Transverse colon (tissue), 4 donors: ENCODE measurements at regions not wholly inside any gene's neighbourhood (a gene's known extent, or its start where the extent isn't known, plus 50 kb on each side); places are given as distances from the start of the nearest gene placed in this dataset.

Experiments used
- DNase-seq: peaks from one replicate; pipeline ENCODE4 v3.0.0-alpha.2; 2019
- H3K27ac ChIP-seq, 4 donors: fragments of 200-600 bp; sonication (generic); 2 replicates each; pipeline ENCODE4 v1.5.1; 2016 to 2018; ENCODE audit warnings: inconsistent platforms in 4 of 4
- H3K27me3 ChIP-seq: fragments of 200-600 bp; sonication (generic); 2 replicates; pipeline ENCODE4 v1.5.1; 2017; ENCODE audit warnings: inconsistent platforms
- H3K36me3 ChIP-seq, 4 donors: fragments of 200-600 bp; sonication (generic); 2 replicates each; pipeline ENCODE4 v1.5.1; 2017 to 2019; ENCODE audit warnings: inconsistent platforms in 4 of 4
- H3K4me1 ChIP-seq, 4 donors: fragments of 200-600 bp; sonication (generic); 2 replicates each; pipeline ENCODE4 v1.5.1; 2017 to 2020; ENCODE audit warnings: inconsistent platforms in 4 of 4
- H3K4me3 ChIP-seq, 4 donors: fragments of 200-600 bp; sonication (generic); 1 replicate in 1 of 4; 2 replicates in 3 of 4; pipeline versions ENCODE4 v1.5.1 to v1.6.1; 2017 to 2019; ENCODE audit warnings: inconsistent platforms in 4 of 4
- H3K9me3 ChIP-seq, 2 donors: fragments of 200-600 bp; sonication (generic); 2 replicates each; pipeline ENCODE4 v1.5.1; 2017 to 2019; ENCODE audit warnings: inconsistent platforms in 2 of 2
- EP300 ChIP-seq: sonication (generic); formaldehyde crosslinking; IDR thresholded peaks from one replicate; pipeline ENCODE4 v1.6.1; 2017; ENCODE audit warnings: antibody characterized with exemption, low read depth
- POLR2A ChIP-seq: fragments of 450-650 bp; IDR thresholded peaks from one replicate; pipeline ENCODE4 v1.6.1; 2016; ENCODE audit warnings: antibody characterized with exemption, mild to moderate bottlenecking, moderate library complexity
- POLR2AphosphoS5 ChIP-seq, 3 donors: sonication (generic); formaldehyde crosslinking; IDR thresholded peaks; one replicate each; pipeline ENCODE4 v1.6.1; 2016; ENCODE audit warnings: antibody characterized with exemption in 3 of 3
- WGBS, 2 donors: methylation state at CpG; one replicate each; pipeline ENCODE4 v1.1.5; 2018; ENCODE audit warnings: low coverage in 1 of 2; 5-methylcytosine and 5-hydroxymethylcytosine counted together
- in situ Hi-C, 4 donors: fragments of 200-750 bp; cut with MboI; loops; one replicate each; pipeline versions ENCODE4 v1.15.0 to v1.15.1; 2017; ENCODE audit warnings: low sequenced_read_pairs in 3 of 4, low pct_ligation_motif_present in 1 of 4, low pct_unique_long_range_greater_than_20kb in 1 of 4
- intact Hi-C: fragments of 100-400 bp; cut with DNase I; formaldehyde crosslinking; loops from one replicate; pipeline ENCODE4 v1.15.1; 2023; ENCODE audit warnings: low total_unique reads
- TF ChIP-seq, protein P1 (sequence below), 5 experiments: fragments of 200-600 bp in 3 of 5; fragments of 450-650 bp in 2 of 5; sonication (generic) in 3 of 5; IDR thresholded peaks; 1 replicate in 2 of 5; 2 replicates in 3 of 5; pipeline ENCODE4 v1.5.1; 2016 to 2017; ENCODE audit warnings: antibody characterized with exemption in 5 of 5, inconsistent platforms in 3 of 5, mild to moderate bottlenecking in 2 of 5, moderate library complexity in 1 of 5

GRCh38 chrY:7518387-7518786, 606.8 kb upstream of the AMELY start:
- Histone ChIP-seq H3K4me3 (no peak overlapping the region), H3K27ac (no peak overlapping the region), H3K4me1 (no peaks in the 10 kb centered on the region), H3K9me3 (no peaks in the 10 kb centered on the region), H3K36me3 (no peaks in the 10 kb centered on the region), H3K27me3 (no peaks in the 10 kb centered on the region)
- WGBS, 2 donors = no CpG with 5 or more reads among the region's 1 CpG
- no peak for DNase-seq
- in situ Hi-C loops (no loop called here), intact Hi-C loops (no loop called here)
- TF ChIP-seq EP300 (no peak), POLR2AphosphoS5 (IDR thresholded peaks at IDR 0.05) (no peak), POLR2A (no peak)
- TF ChIP-seq, protein P1, sequence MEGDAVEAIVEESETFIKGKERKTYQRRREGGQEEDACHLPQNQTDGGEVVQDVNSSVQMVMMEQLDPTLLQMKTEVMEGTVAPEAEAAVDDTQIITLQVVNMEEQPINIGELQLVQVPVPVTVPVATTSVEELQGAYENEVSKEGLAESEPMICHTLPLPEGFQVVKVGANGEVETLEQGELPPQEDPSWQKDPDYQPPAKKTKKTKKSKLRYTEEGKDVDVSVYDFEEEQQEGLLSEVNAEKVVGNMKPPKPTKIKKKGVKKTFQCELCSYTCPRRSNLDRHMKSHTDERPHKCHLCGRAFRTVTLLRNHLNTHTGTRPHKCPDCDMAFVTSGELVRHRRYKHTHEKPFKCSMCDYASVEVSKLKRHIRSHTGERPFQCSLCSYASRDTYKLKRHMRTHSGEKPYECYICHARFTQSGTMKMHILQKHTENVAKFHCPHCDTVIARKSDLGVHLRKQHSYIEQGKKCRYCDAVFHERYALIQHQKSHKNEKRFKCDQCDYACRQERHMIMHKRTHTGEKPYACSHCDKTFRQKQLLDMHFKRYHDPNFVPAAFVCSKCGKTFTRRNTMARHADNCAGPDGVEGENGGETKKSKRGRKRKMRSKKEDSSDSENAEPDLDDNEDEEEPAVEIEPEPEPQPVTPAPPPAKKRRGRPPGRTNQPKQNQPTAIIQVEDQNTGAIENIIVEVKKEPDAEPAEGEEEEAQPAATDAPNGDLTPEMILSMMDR (IDR thresholded peaks at IDR 0.05) = no peak

DNA sequence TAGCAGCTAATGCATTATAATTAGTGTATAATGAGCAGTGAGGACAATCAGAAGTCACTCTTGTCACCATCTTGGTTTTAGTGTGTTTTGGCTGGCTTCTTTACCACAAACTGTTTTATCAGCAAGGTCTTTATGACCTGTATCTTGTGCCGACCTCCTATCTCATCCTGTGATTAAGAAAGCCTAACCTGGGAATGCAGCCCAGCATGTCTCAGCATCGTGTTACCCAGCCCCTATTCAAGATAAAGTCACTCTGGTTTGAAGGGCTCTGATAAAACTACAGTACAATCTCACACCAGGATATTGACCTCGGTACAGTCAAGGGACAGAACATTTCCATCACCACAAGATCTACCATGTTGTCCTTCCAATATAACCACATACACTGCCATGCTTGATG, 604.7 kb upstream of the AMELY start:
- Histone ChIP-seq H3K36me3 (no peaks in the 10 kb centered on the region), H3K27me3 (no peaks in the 10 kb centered on the region), H3K9me3 (no peaks in the 10 kb centered on the region), H3K27ac (no peak overlapping the region), H3K4me1 (no peaks in the 10 kb centered on the region), H3K4me3 (no peak overlapping the region)
- no peak for TF ChIP-seq EP300
- no peak for TF ChIP-seq POLR2AphosphoS5 (IDR thresholded peaks at IDR 0.05)
- TF ChIP-seq, protein P1 (IDR thresholded peaks at IDR 0.05) = no peak
- TF ChIP-seq POLR2A = no peak
- DNase-seq = no peak
- in situ Hi-C loops (no loop called here), intact Hi-C loops (no loop called here)
- no CpG with 5 or more reads among the region's 3 CpGs for WGBS, 2 donors

DNA sequence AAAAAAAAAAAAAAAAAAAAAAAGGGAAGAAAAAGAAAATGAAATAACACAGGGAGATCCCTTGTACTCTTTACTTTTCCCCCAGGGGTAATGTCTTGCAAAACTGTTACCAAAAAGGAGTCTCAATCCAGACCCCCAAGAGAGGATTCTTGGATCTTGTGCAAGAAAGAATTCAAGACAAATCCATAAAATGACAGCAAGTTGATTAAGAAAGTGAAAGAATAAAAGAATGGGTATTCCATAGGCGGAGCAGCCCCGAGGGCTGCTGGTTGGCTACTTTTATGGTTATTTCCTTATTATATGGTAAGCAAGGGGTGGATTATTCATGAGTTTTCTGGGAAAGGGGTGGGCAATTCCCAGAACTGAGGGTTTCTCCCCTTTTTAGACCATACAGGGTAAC, 604.3 kb upstream of the AMELY start:
- no peaks in the 10 kb centered on the region for H3K9me3 ChIP-seq
- H3K36me3 ChIP-seq = no peaks in the 10 kb centered on the region
- no peak for DNase-seq
- intact Hi-C loops = no loop called here
- no peak overlapping the region for H3K27ac ChIP-seq
- WGBS, 2 donors = 70% methylated on average over 2 of the region's 2 CpGs; no CpG with 5 or more reads in 1 of the 2 donors
- H3K4me1 ChIP-seq = no peaks in the 10 kb centered on the region
- no peak overlapping the region for H3K4me3 ChIP-seq
- H3K27me3 ChIP-seq = no peaks in the 10 kb centered on the region
- in situ Hi-C loops = no loop called here
- TF ChIP-seq POLR2AphosphoS5 (IDR thresholded peaks at IDR 0.05) = no peak
- TF ChIP-seq POLR2A = no peak
- TF ChIP-seq, protein P1 (IDR thresholded peaks at IDR 0.05) = no peak
- no peak for TF ChIP-seq EP300

GRCh38 chrY:7502896-7503295, 591.3 kb upstream of the AMELY start:
- intact Hi-C loops (no loop called here), in situ Hi-C loops (no loop called here)
- Histone ChIP-seq H3K9me3 (no peaks in the 10 kb centered on the region), H3K4me1 (no peaks in the 10 kb centered on the region), H3K27me3 (no peaks in the 10 kb centered on the region), H3K4me3 (no peak overlapping the region), H3K27ac (no peak overlapping the region), H3K36me3 (no peaks in the 10 kb centered on the region)
- WGBS, 2 donors = no CpG with 5 or more reads among the region's 5 CpGs
- no peak for TF ChIP-seq EP300
- no peak for TF ChIP-seq POLR2A
- DNase-seq = no peak

DNA sequence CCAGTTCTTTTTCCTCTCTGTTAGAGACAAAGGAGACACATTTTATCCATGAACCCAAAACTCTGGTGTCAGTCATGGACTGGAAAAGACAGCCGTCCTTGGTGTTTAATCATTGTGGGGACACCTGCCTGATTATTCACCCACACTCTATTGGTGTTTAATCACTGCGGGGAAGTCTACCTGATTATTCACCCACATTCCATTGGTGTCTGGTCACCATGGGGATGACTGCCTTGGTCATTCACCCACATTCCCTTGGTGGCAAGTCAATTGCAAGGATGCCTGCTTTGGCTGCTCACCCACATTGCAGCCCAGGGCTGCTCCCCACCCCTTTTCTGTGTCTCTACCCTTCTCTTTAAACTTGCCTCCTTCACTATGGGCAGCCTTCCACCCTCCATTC, 589.7 kb upstream of the AMELY start:
- TF ChIP-seq EP300 = no peak
- no peak for TF ChIP-seq POLR2AphosphoS5 (IDR thresholded peaks at IDR 0.05)
- TF ChIP-seq, protein P1 (IDR thresholded peaks at IDR 0.05) = no peak
- no peak for TF ChIP-seq POLR2A
- no peak overlapping the region for H3K4me3 ChIP-seq
- DNase-seq = no peak
- H3K9me3 ChIP-seq = no peaks in the 10 kb centered on the region
- no peaks in the 10 kb centered on the region for H3K36me3 ChIP-seq
- intact Hi-C loops = no loop called here
- H3K27me3 ChIP-seq = no peaks in the 10 kb centered on the region
- in situ Hi-C loops = no loop called here
- no peaks in the 10 kb centered on the region for H3K4me1 ChIP-seq
- no peak overlapping the region for H3K27ac ChIP-seq
- WGBS, 2 donors = no CpG with 5 or more reads among the region's 2 CpGs
